Mucosa of descending colon (tissue), 3 donors: ENCODE measurements at regions not wholly inside any gene's neighbourhood (a gene's known extent, or its start where the extent isn't known, plus 50 kb on each side); places are given as distances from the start of the nearest gene placed in this dataset.

Source experiments
- ATAC-seq: fragments of 200-7000 bp; cut with Tn5 transposase; one replicate; pipeline ENCODE4 v1.9.1; 2020; ENCODE audit warnings: mild to moderate bottlenecking, moderate library complexity
- DNase-seq, 3 donors: peaks; one replicate each; pipeline ENCODE4 v3.0.0-alpha.2; 2020
- H3K36me3 ChIP-seq: fragments of 200-600 bp; one replicate; pipeline ENCODE4 v1.8.0; 2021; ENCODE audit warnings: low read depth, mild to moderate bottlenecking
- H3K4me1 ChIP-seq: fragments of 200-600 bp; one replicate; pipeline ENCODE4 v1.8.0; 2021; ENCODE audit warnings: low read depth, mild to moderate bottlenecking
- H3K4me3 ChIP-seq: fragments of 200-600 bp; one replicate; pipeline ENCODE4 v1.8.0; 2021; ENCODE audit warnings: mild to moderate bottlenecking
- H3K9me3 ChIP-seq: fragments of 200-600 bp; one replicate; pipeline ENCODE4 v1.8.0; 2021; ENCODE audit warnings: mild to moderate bottlenecking
- CTCF ChIP-seq: fragments of 200-600 bp; IDR thresholded peaks from one replicate; pipeline ENCODE4 v1.8.0; 2022; ENCODE audit warnings: antibody characterized with exemption, mild to moderate bottlenecking
- intact Hi-C, 2 donors: fragments of 100-400 bp; cut with DNase I in 1 of 2; cut with micrococcal nuclease in 1 of 2; formaldehyde crosslinking; loops; one replicate each; pipeline versions ENCODE4 v1.11.0 to v1.11.1; 2022; cut with DNase I, micrococcal nuclease
- donor health status: DM: no; HTN: no; CAD: no; lungs with moderate emphysema.
- donor health status: DM: no; HTN: no; CAD: no.
- donor health status: DM: no; HTN: yes; CAD: no.

GRCh38 chr21:45350206-45350854, 54.6 kb upstream of the COL18A1 start:
- TF ChIP-seq CTCF = no peak
- ATAC-seq = no peak
- intact Hi-C loops = no loop called here

GRCh38 chr21:45351061-45351460, 53.9 kb upstream of the COL18A1 start:
- no peak overlapping the region for H3K4me3 ChIP-seq
- H3K4me1 ChIP-seq = no peaks in the 10 kb centered on the region
- ATAC-seq (no peak), DNase-seq (peak in 1 of 3 donors; percentile 36)
- intact Hi-C loops = no loop called here
- H3K36me3 ChIP-seq = no peaks in the 10 kb centered on the region
- no peaks in the 10 kb centered on the region for H3K9me3 ChIP-seq
- no peak for TF ChIP-seq CTCF

More at GRCh38 chr21:45350206-45350854, 54.6 kb upstream of the COL18A1 start:
- no peak overlapping the region for H3K4me3 ChIP-seq
- no peaks in the 10 kb centered on the region for H3K9me3 ChIP-seq
- no peak for DNase-seq
- no peaks in the 10 kb centered on the region for H3K36me3 ChIP-seq
- H3K4me1 ChIP-seq = no peaks in the 10 kb centered on the region

GRCh38 chr21:45351526-45352275, 53.3 kb upstream of the COL18A1 start:
- TF ChIP-seq CTCF = no peak
- peak in 1 of 3 donors; percentile 40 for DNase-seq
- intact Hi-C loops = no loop called here
- Histone ChIP-seq H3K4me1 (no peaks in the 10 kb centered on the region), H3K9me3 (no peaks in the 10 kb centered on the region), H3K36me3 (no peaks in the 10 kb centered on the region), H3K4me3 (no peak overlapping the region)
- ATAC-seq = no peak

GRCh38 chr21:45352621-45353139, 52.3 kb upstream of the COL18A1 start:
- Histone ChIP-seq H3K9me3 (no peaks in the 10 kb centered on the region), H3K4me1 (no peaks in the 10 kb centered on the region), H3K4me3 (no peak overlapping the region), H3K36me3 (no peaks in the 10 kb centered on the region)
- no peak for TF ChIP-seq CTCF
- DNase-seq (peak in 1 of 3 donors; percentile 37), ATAC-seq (no peak)
- intact Hi-C loops = no loop called here

GRCh38 chr21:45353200-45353599, 51.8 kb upstream of the COL18A1 start:
- Histone ChIP-seq H3K4me3 (no peak overlapping the region), H3K4me1 (no peaks in the 10 kb centered on the region), H3K9me3 (no peaks in the 10 kb centered on the region), H3K36me3 (no peaks in the 10 kb centered on the region)
- TF ChIP-seq CTCF = no peak
- DNase-seq (peak in 1 of 3 donors; percentile 14), ATAC-seq (no peak)
- intact Hi-C loops = no loop called here
